ENCODE measurements at regions not wholly inside any gene's neighbourhood (a gene's known extent, or its start where the extent isn't known, plus 50 kb on each side); places are given as distances from the start of the nearest gene placed in this dataset.
"Not testable (repeated sequence)": the region's sequence is repeated elsewhere in the genome, so short reads cannot be mapped to it uniquely, and the experiment has no call there.

DNA sequence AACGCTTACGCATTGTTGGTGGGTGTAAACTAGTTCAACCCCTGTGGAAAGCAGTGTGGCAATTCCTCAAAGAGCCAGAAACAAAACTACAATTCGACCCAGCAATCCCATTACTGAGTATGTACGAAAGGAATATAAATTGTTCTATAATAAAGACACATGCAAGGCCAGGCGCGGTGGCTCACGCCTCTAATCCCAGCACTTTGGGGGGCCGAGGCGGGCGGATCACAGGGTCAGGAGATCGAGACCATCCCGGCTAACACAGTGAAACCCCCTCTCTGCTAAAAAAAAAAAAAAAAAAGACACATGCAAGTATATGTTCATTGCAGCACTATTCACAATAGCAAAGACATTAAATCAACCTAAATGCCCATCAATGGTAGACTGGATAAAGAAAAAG is 217.6 kb upstream of the ISL1 start:
- DNase-seq (ENCODE audit: low spot score) = not testable (repeated sequence)

DNA sequence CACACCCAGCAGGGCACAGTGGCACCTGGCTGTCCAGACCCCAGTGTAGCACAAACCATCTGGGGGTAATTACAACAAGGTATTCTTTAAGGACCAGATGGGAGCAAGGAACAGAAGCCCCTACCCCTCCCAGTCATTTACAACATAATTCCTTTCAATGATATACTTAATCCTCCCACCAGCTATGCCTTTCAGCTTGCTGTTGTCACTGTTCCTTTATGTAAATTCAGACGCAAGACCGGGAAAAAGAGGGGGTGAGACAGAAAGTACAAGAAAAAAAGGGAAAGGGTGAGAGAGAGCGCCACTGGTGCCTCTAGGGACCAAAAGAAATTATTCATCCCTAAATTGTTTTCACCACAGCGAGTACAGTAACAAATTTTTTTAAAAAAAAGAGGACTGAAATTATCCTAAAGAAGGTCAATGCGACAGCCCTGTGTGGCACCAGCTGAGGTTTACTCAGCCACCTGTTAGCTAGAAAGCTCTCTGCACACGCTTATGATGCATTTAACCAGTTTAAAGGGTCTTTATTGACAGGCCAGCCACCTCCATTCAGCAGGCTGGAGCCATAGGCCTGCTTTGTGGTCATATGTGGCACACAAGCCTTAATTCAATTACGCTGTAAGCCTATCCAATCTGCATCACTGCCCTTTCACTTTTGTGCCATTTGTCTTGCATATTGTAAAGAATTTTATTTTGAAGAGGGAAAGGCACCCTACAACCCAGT is 210.2 kb upstream of the ISL1 start:
- DNase-seq (ENCODE audit: low spot score) = no peak

DNA sequence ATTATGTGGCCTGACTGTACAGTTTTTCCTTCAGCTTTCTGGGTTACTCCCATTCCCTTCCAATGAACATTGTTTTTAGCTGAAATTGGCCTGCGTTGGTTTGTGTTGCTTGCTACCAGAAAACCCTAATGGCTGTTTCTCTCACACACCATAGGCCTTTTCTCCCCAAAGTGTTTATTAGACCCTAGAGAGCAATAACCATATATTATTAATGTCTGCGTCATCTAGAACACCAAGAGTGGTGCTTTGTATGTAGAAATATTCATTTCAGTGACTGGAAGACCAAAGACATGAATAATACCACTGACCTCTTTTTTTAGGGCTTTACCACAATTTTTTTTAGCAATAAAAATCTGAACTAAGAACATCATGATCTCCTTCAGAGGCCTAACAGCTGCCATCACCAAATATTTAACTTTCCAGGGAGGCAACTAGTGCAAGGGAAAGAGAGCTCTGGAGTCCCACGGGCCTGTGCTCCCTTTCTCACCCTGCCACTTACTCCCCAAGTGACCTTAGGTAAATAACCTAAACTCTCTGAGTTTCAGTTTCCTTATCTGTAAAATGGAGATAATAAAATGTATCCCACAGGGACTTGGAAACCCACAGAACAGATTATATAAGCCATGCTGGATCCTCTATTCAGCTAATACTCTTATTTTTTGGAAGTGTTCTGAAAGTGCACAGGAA is 201.9 kb upstream of the ISL1 start:
- no peak for DNase-seq (ENCODE audit: low spot score)

DNA sequence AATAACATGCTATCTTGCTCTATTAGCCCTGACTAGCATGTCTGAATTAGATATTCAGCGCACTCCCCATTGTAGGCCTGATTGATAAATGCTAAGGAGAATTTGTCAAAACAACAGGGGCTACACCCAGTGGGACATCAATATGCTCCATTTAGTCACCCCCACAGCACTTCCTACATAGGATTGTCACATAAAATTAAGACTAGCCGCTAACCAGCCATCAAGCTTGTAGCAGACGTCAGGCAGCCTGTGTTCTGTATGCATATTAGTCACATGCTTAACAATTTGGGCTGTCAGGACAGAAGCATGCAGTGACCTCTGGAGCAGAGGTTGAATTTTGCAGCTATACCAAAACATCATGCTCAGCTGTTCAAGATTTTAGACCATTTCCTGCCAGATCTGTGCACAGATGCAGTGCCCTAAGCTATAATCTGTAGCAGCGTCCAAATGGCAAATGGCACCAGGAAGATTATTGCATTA is 197.4 kb upstream of the ISL1 start:
- no peak for DNase-seq (ENCODE audit: low spot score)

DNA sequence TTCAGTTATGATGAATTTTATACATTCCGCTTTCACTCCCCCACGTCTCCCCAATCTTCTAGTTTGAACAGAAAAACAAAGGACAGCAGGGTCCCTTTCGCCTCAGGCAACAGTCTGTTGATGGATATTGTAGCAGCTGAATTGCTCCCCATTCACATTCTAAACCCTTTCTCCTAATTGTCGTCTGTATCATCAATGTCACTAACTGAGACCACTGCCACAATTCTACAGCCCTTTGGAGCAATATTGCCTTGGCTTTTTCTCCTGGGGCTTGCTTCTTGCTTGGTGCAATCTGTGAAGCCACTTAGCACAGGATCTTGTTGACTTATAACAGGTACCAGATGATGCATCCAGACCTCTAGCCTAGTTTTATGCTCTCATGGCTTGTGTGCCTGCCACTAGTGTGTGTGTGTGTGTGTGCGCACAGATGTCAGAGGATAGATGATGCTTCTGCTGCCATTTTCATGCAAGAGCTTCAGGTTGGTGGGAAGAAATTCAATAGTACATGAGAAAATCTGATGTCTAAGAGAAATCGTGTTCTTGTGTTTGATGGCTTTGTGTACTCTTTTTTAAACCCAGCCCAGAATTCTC is 195.2 kb upstream of the ISL1 start:
- DNase-seq (ENCODE audit: low spot score) = no peak

DNA sequence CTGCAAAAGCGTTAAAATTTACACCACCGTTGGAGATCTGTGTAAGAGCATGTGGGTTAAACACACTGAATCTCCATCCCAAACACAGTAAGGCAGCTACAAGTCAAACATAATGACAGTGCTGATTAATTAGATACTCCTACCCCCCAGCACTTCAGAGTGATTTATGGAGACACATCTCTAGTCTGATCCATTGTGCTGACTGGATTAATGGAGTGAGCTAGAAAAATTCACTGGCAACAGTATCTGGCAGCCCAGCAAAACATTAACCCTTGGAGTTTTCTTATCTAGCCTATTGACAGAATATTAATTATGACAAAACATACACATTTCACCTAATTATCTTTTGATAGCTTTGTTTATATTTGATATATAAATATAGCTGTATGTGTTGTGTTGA is 188.6 kb upstream of the ISL1 start:
- DNase-seq (ENCODE audit: low spot score) = no peak

DNA sequence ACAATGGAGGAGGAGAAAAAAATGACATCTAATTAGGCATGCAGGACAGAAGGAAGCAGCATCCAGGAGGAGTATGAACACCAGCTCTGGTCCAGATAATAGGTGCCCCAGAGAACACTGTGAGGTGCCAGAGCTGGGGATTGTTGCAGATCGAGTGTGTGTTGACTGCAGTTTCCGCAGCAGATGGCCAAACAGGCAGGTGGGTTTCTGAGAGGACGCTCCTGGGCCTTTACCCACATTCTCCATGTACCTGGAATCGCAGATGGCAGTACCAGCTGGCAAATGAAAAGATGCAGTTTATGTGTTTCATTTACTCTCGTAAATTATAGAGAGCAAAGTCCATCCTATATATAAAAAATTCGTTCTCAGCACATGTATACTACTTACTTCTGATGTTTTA is 182.2 kb upstream of the ISL1 start:
- DNase-seq (ENCODE audit: low spot score) = no peak

DNA sequence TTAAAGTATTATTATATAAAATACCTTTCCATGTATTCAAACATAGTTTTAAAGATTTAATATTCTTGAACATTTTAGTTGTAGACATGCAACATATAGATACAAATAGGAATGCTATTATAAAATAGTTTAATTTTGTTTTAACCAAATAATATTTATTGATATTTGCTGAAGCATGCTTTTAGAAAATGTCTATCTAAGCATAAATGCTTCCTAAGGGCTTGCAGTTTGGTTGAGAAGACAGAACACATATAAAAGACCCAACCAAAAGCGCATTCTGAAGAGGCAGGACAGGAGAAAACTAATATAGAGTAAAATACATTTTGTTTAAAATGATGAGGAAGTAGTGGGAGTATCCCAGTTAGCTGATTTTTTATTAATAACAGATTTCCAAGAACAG is 181.5 kb upstream of the ISL1 start:
- no peak for DNase-seq (ENCODE audit: low spot score)

DNA sequence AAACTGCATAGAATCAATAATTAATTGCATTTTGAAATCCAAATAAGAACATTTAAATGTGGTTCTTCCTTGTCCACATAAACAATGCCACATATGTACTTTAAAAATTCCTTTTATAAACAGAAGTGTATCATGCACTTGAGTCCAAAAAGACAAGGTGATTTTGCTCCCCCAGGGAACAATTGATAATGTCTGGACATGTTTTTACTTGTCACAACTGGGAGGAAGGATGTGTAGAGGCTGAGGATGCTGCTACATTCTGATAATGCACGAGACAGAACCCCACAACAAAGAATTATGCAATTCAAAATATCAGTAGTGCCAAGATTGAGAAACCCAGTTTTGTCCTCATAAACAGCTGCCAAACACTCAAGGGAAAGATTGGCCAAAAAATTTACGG is 181.1 kb upstream of the ISL1 start:
- DNase-seq (ENCODE audit: low spot score) = no peak

DNA sequence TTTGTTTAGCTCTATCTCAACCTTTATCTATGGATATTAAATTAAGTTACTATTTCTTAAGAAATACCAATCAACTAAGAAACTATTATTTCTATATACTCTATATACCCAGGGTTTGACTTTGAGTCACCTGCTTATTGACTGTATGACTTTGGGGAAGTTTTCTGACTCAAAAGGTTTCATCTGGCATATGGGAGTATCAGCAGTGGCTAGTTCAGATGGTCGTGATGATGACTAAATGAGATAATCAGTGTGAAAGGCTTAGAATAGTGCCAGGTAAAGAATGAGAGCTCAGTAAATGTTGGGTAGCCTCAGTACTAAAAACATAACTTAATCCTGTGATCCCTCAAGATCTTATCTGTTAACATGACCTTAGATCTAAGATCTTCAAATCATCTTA is 179.7 kb upstream of the ISL1 start:
- no peak for DNase-seq (ENCODE audit: low spot score)

DNA sequence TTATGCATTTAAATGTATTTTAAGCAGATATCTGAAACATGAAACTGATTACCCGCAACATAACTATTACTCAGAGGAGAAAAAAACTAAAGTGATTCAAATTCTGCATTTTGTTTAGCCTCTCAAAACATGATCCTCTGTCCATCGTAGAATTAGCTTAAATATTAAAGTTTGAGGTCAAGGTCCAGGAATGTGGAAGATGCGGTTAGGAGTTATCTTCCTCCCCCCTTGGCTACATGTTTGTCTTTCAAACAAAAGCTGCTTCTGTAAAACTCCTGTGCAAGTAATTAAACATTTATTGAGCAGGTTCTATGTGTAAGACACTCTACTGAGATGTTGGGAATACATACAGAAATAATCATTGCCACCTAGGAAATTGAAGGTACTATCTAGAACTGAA is 175.0 kb upstream of the ISL1 start:
- DNase-seq (ENCODE audit: low spot score) = no peak

DNA sequence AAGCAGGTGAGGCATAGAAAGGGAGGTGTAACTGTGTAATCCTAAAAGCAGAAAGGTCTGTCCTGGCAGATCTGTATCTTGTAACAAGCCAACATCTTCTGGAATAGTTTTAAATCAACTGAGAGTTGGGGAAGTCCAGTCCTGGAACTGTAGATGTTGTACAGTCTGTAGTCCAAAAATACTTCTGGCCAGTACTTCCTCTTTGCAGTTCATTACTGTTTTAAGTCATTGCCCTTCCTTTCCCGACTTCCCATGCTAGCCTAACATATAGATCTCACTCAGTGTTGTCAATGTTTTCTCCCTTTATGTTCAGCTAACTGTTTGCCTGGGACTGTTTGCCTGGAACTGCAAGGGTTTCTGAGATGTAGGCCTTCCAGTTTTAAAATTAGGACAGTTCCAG is 168.5 kb upstream of the ISL1 start:
- DNase-seq (ENCODE audit: low spot score) = peak; percentile 40

DNA sequence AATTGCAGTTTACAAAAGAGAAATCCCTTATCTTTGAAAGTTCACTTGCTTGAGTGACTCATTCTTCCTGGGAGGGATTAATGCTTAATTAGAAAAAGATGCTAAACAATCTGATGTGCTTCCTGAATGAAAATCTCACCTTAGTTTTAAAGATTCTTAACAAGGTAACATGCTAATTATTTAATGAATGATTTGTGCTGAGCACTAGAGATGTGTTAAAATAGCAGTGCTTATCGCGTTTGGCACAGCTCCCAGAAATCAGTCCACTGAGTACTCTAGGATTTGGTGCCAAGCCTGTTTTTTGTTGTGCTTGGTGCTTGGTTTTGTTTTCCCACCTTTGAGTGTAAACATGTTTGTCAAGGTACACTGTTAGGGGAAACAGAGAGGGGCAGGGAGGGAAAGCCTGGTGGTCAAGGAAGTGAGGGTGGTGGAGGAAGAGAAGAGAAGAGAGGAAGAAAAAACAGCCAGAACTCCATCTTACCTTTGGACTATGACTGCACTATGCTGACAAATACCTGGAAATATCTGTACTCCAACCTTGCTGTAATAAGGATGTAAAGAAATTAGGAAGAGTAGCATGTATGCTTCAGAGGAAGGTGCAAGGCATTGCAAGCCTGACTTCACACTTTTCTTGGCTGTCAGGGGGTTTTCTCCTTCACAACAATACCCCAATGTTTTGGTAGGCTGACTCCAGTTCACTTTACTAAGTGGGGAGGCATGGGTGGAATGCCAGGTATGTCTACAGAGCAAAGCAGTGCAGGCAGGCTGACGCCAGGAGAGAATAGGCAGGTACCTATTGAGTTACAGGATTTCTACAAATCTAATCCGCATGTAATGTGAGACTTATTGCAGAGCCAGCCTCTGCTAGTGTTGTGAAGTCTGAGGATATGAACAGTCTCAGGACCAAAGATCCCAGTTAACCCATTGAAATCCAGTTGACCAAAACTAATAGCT is 157.2 kb upstream of the ISL1 start:
- DNase-seq (ENCODE audit: low spot score) = no peak

DNA sequence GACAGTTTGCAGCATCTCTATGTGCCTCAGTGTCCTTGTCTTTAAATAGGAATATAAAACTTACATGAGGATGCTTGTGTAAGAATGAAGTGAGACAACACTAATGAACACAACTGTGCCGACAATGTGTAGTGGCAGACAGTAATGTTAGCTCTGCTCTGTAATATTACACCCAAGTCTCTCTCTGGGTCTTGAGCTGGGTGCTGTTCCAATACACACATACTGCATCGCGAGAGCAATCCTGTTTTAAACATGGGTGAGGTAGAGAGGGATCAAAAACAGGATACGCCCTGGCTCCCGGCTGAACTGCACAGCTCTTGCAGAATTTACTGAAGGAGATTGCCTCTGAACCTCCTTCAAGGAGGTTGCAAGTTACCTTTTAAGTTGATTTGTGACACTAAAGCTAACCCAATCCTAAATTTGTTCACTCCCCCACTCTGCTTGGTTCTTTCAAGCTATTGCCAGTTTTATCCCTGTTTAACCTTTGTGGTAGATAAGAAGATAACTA is 155.2 kb upstream of the ISL1 start:
- no peak for DNase-seq (ENCODE audit: low spot score)

DNA sequence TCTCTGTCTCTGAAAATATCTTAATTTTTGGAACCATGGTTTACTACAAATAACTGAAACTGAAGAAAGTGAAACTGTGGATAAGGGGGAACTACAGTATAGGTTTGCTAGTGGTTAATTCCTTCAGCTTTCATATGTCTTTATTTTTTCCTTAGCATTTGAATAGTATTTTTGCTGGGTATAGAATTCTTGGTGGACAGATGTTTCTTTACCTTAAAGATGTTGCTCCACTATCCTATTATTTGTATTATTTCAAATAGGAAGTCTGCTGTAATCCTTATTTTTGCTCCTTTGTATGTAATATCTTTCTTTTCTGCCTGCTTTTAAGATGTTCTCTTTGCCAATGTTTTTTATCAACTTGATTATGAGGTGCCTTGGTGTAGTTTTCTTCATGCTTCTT is 152.9 kb upstream of the ISL1 start:
- DNase-seq (ENCODE audit: low spot score) = no peak

DNA sequence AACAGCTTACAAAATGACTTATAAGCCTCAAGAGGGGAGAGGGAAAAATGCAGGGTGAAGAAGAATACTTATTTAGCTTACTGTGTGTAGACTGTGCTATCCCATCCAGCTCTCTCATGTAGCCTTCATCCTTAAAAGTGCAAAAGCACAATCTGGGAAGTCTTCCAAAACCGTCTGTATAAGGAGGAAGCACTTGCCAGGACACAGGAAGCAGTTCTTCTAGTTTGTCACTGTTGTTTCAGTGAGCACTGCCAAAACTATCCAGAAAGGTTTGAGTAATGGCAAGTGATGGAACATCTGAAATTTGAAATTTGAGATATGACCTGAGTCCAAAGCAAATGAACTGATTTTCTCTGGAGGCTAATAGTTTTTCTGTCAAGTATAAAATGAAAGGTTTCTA is 140.8 kb upstream of the ISL1 start:
- DNase-seq (ENCODE audit: low spot score) = no peak

DNA sequence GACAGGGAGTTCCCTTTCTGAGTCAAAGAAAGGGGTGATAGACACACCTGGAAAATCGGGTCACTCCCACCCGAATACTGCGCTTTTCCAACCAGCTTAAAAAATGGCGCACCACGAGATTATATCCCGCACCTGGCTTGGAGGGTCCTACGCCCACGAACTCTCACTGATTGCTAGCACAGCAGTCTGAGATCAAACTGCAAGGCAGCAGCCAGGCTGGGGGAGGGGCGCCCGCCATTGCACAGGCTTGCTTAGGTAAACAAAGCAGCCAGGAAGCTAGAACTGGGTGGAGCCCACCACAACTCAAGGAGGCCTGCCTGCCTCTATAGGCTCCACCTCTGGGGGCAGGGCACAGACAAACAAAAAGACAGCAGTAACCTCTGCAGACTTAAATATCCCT is 132.3 kb upstream of the ISL1 start:
- not testable (repeated sequence) for DNase-seq (ENCODE audit: low spot score)

DNA sequence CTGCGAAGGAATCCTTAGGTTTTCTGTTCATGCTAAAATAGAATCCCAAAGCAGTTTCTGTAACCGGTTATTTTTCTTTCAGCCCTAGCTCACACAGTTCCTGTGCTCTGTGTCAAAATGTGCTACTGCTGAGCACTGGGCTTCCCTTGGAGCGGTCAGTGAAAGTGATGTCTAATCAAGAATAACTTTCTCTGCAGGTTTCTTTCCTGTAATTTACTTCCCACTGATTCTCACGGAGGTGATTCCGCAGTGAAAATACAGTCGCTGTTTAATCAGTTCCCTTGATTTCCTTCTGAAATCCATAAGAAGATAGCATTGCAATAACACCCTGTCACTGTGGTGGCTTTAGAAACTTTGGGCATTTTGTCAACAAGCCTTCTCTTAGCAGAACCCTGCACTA is 112.0 kb upstream of the ISL1 start:
- no peak for DNase-seq (ENCODE audit: low spot score)

DNA sequence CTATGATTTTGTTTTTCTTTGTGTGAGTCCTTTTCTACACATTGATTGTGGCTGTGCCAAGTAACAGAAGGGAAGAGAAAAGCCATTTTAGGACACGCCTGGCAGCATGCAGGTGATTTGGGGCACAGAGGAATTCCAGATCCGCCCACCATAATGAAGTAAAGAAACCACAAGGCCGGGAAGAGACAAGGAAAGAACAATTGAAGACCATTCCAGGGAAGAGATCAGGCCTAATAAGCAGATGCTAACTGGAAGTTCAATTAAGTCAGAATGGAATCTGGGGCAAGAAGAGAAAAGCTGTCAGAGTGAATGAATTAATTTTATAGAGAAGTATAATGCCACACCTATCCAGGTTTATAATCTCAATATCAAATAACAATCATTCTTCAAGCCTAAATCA is 110.2 kb upstream of the ISL1 start:
- no peak for DNase-seq (ENCODE audit: low spot score)

DNA sequence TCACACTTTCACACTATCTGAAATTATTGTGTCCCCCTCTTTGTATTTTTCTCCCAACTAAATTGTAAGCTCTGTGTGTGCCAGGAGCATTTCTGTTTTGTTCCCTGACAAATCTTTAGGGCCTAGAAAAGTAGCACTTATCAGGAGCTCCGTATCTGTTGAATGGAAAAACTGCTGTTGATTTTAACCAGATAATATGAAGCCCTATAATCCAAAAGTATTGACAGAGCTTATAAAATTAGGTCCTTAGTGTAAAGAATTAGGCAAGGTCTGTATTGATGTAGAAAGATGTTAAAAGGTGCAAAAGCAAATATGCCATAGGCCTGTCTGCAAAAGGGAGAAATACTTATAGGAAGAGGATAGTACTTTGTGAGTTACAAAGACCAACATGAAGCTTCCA is 109.4 kb upstream of the ISL1 start:
- DNase-seq (ENCODE audit: low spot score) = no peak

DNA sequence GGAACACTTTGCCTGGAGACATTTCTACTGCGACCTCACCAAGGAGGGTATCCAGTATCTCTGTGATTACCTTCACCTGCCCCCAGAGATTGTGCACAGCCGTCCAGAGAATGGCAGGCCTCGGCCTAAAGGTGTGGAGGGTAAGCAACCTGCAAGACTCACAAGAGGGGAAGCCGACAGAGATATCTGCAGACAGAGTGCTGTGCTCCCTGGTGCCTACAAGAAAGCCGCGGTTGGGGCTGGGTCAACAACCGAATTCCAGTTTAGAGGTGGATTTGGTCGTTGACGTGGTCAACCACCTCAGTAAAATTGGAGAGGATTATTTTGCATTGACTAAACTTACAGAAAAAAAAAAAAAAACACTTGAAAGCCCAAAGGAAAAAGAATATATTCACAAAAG is 107.8 kb upstream of the ISL1 start:
- no peak for DNase-seq (ENCODE audit: low spot score)

DNA sequence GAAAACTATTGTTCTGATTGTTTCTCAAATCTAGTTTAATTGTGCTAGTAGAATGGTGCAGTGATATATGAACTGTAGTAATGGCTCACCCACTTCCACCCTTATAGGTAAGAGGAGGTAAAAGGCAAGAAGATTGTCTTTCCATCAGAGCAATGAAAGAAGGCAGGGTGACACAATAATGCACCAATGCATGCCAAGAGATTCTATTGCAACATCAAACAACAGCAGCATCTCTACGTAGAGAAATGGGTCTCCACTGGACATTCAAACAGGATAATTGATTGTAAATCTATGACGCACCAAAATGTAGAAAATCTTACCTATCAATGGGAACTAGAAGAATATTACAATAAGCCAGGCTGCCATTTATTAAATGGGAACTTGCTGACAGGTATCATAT is 107.0 kb upstream of the ISL1 start:
- DNase-seq (ENCODE audit: low spot score) = no peak

Data from globus pallidus (tissue), 1 donor.